ENCODE measurements at regions not wholly inside any gene's neighbourhood (a gene's known extent, or its start where the extent isn't known, plus 50 kb on each side); places are given as distances from the start of the nearest gene placed in this dataset.

DNA sequence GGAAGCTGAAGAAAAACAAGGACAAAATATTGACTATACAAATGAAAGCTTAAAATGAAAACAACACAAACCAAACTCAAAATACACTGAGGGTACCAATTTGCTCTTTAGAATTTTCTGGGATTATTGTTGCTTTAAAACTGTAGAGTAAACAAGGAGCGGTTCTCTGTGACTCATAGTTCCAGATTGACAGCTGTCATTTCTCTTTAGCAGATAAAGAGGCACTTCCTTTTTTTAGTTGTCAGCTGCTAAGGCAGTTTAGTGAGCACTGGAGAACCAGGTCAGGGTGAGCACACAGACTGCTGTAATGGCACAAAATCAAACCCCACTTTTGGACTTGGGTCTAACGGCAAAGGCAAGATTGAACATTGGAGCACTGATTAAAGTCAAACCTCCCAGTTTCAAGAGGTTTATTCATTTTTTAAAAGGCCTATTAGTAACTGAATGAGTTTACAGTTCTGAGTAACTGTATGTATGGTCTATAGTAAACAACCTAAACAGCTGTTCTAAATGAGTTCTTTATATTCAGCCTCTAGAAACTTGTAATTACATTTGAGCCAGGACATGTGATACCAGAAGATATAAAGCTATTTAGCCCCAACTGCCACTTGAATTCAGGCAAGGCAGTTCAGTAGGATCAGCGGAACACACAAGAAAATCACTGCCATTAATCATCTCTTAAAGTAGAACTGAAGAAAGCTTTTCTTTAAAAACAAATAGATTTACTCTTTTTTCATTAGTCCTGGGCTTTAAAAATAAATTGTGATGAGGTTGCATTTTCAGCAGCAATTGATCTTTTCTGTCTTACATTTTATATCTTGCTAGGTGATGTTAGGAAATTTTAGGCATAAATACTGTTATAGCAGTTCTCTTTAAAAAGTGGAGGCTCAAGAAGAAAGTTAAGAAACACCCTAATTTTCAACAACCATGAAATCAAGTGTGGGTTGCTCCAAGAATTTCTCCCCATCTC, 71.7 kb upstream of the PRICKLE1 start:
- peaks cover 3% of the 10 kb centered on the region for H3K9me3 ChIP-seq (ENCODE audit: control insufficient read depth, low read length)
- no peak for DNase-seq
- H3K4me3 ChIP-seq (ENCODE audit: low read length in 2 of 2), result no peak overlapping the region
- H3K4me1 ChIP-seq (ENCODE audit: control insufficient read depth in 1 of 2, insufficient read depth in 2 of 2, low read length in 2 of 2), result no peaks in the 10 kb centered on the region
- 55 to 56% methylated on average over 3 of the region's 3 CpGs for WGBS, 2 donors
- H3K27me3 ChIP-seq (ENCODE audit: control insufficient read depth in 1 of 2, insufficient read depth in 2 of 2, low read length in 1 of 2), result no peaks in the 10 kb centered on the region
- no peak for ATAC-seq (ENCODE audit: low FRiP score)
- no peaks in the 10 kb centered on the region for H3K36me3 ChIP-seq (ENCODE audit: control insufficient read depth in 1 of 2, insufficient read depth in 2 of 2, low read length in 1 of 2)
- H3K27ac ChIP-seq (ENCODE audit: low read depth in 1 of 2, low read length in 2 of 2), result no peak overlapping the region
- intact Hi-C loops (cut with DNase I), result no loop called here

DNA sequence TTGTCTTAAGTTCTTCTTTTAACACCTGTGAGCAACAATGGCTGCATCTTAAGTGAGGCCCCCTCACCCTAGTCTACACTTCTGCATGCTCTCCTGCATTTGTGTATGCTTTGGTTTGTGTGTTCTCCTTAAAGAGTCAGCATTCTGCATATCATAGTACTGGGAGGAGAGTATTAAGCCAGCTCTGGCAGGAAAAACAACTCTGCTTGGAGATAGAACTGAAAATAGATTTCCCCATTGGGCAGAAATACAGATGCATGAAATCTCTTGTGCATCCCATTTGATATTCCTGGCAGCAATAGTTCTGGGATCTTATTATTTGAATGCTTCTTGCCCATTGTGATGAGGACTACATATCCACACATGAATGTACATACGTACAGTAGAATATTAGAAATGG, 70.6 kb upstream of the PRICKLE1 start:
- Histone ChIP-seq H3K36me3 (ENCODE audit: control insufficient read depth in 1 of 2, insufficient read depth in 2 of 2, low read length in 1 of 2) (no peaks in the 10 kb centered on the region), H3K27me3 (ENCODE audit: control insufficient read depth in 1 of 2, insufficient read depth in 2 of 2, low read length in 1 of 2) (no peaks in the 10 kb centered on the region), H3K4me1 (ENCODE audit: control insufficient read depth in 1 of 2, insufficient read depth in 2 of 2, low read length in 2 of 2) (no peaks in the 10 kb centered on the region), H3K9me3 (ENCODE audit: control insufficient read depth, low read length) (peaks cover 3% of the 10 kb centered on the region), H3K27ac (ENCODE audit: low read depth in 1 of 2, low read length in 2 of 2) (no peak overlapping the region), H3K4me3 (ENCODE audit: low read length in 2 of 2) (no peak overlapping the region)
- ATAC-seq (ENCODE audit: low FRiP score) (no peak), DNase-seq (no peak)
- WGBS, 2 donors, result 94 to 95% methylated on average over 1 of the region's 1 CpG
- intact Hi-C loops (cut with DNase I), result no loop called here

DNA sequence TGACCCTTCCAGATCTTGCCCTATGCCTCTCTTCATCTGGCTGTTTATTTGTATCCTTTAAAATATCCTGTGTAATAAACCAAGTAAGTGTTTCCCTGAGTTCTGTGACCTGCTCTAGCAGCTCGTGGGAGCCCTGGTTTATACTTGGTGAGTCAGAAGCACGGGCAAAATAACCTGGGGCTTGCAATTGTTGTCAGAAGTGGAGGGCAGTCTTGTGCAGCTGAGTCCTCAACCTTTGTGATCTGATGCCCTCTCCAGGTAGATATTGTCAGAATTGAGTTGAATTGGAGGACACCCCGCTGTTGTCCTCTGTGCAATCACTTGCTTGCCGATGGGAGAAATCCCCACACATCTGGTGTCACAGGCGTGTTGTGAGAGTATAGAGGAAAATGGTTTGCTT, 62.5 kb upstream of the PRICKLE1 start:
- 70 to 80% methylated on average over 5 of the region's 5 CpGs for WGBS, 2 donors
- intact Hi-C loops (cut with DNase I), result no loop called here

DNA sequence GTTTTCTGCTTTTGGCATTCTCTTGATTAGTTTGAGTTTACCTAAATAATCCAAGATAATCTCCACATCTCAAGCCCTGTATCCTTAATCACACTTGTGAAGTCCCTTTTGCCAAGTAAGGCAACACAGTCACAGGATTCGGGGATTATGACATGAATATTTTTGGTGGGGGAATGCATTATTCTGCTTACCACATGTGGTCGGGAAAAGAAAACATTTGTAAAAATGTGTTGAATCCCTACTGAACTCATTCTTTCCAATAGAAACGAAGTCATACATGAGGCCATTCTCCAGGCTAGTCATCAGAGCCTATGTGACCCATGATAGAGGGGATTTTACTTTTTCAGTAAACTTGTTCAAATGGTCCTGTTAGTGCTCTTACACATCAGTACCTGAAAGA, 58.5 kb upstream of the PRICKLE1 start:
- Histone ChIP-seq H3K4me3 (ENCODE audit: low read length in 2 of 2) (no peak overlapping the region), H3K4me1 (ENCODE audit: control insufficient read depth in 1 of 2, insufficient read depth in 2 of 2, low read length in 2 of 2) (no peaks in the 10 kb centered on the region), H3K27ac (ENCODE audit: low read depth in 1 of 2, low read length in 2 of 2) (no peak overlapping the region), H3K36me3 (ENCODE audit: control insufficient read depth in 1 of 2, insufficient read depth in 2 of 2, low read length in 1 of 2) (no peaks in the 10 kb centered on the region), H3K27me3 (ENCODE audit: control insufficient read depth in 1 of 2, insufficient read depth in 2 of 2, low read length in 1 of 2) (no peaks in the 10 kb centered on the region), H3K9me3 (ENCODE audit: control insufficient read depth, low read length) (no peaks in the 10 kb centered on the region)
- intact Hi-C loops (cut with DNase I), result no loop called here
- 28 to 34% methylated on average over 3 of the region's 3 CpGs for WGBS, 2 donors
- no peak for DNase-seq
- no peak for ATAC-seq (ENCODE audit: low FRiP score)

More for the DNA sequence above, 62.5 kb upstream of the PRICKLE1 start:
- Histone ChIP-seq H3K4me3 (ENCODE audit: low read length in 2 of 2) (no peak overlapping the region), H3K27ac (ENCODE audit: low read depth in 1 of 2, low read length in 2 of 2) (no peak overlapping the region), H3K9me3 (ENCODE audit: control insufficient read depth, low read length) (no peaks in the 10 kb centered on the region), H3K4me1 (ENCODE audit: control insufficient read depth in 1 of 2, insufficient read depth in 2 of 2, low read length in 2 of 2) (no peaks in the 10 kb centered on the region), H3K36me3 (ENCODE audit: control insufficient read depth in 1 of 2, insufficient read depth in 2 of 2, low read length in 1 of 2) (no peaks in the 10 kb centered on the region), H3K27me3 (ENCODE audit: control insufficient read depth in 1 of 2, insufficient read depth in 2 of 2, low read length in 1 of 2) (no peaks in the 10 kb centered on the region)
- DNase-seq (no peak), ATAC-seq (ENCODE audit: low FRiP score) (no peak)

DNA sequence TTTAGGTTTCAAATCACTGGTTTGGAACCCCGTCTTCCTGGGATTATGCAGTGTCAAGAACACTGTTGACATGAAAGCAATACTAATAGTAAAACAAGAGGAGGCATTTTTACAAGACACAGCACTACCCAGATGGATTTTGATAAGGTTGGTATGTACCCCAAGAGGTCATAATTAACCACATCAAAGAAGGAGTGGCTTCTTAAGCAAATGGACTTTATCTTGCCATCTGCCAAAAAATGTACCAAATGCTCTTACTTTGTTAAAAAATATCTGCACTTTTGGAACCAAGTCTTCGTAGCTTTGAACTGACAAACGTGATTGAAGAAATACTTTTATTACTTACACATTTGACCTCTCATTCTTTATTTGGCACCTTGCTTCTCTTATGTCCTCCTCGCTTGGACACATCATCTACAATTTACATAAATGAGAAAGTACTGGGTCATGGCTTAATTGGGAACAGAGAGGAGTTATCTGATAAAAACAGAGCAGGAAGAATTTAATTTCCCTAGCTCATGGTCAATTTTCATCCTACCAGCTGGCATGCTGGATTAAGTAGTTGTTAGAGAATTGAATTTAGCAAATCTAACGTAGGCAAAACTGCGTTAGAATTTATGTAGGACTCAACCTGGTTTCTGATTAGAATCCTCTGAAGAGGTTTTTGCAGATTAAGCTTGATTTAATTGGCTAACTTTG, 54.5 kb upstream of the PRICKLE1 start:
- Histone ChIP-seq H3K27ac (ENCODE audit: low read depth in 1 of 2, low read length in 2 of 2) (no peak overlapping the region), H3K4me1 (ENCODE audit: control insufficient read depth in 1 of 2, insufficient read depth in 2 of 2, low read length in 2 of 2) (no peaks in the 10 kb centered on the region), H3K27me3 (ENCODE audit: control insufficient read depth in 1 of 2, insufficient read depth in 2 of 2, low read length in 1 of 2) (no peaks in the 10 kb centered on the region), H3K9me3 (ENCODE audit: control insufficient read depth, low read length) (no peaks in the 10 kb centered on the region), H3K36me3 (ENCODE audit: control insufficient read depth in 1 of 2, insufficient read depth in 2 of 2, low read length in 1 of 2) (no peaks in the 10 kb centered on the region), H3K4me3 (ENCODE audit: low read length in 2 of 2) (no peak overlapping the region)
- DNase-seq, result no peak
- intact Hi-C loops (cut with DNase I), result no loop called here
- ATAC-seq (ENCODE audit: low FRiP score), result no peak
- 83 to 89% methylated on average over 6 of the region's 6 CpGs for WGBS, 2 donors

DNA sequence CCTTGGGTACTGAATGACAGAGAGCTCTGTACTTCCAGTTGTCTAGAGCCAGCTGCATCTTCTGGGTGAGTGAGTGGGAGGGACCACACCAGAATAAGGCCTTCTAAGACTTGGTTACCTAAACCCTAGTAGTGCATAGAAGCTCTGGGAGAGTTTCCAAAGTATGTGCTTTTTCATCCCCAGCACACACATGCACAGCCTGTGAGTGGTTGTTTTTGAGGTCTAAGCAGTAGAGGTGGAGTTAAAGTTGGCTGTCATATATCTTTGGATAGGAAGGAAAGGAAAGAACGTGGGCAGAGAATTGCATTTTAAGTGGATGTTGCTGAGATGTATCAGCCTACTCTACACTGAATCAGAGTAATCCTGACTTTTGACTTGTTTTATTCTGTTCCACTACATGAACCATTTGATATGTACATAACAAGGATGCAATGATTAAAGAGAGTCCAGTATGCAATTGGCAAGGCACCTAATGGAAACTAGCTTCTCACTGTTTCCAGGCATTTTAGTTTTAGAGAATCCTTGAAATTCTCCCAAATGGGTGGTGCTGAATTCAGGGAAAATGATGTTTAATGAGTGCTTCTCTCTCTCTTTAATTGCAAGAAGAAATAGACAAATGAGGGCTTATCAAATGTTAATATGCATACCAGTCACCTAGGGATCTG, 51.8 kb upstream of the PRICKLE1 start:
- ATAC-seq (ENCODE audit: low FRiP score) (no peak), DNase-seq (no peak)
- Histone ChIP-seq H3K4me1 (ENCODE audit: control insufficient read depth in 1 of 2, insufficient read depth in 2 of 2, low read length in 2 of 2) (no peaks in the 10 kb centered on the region), H3K27me3 (ENCODE audit: control insufficient read depth in 1 of 2, insufficient read depth in 2 of 2, low read length in 1 of 2) (no peaks in the 10 kb centered on the region), H3K4me3 (ENCODE audit: low read length in 2 of 2) (no peak overlapping the region), H3K36me3 (ENCODE audit: control insufficient read depth in 1 of 2, insufficient read depth in 2 of 2, low read length in 1 of 2) (no peaks in the 10 kb centered on the region), H3K27ac (ENCODE audit: low read depth in 1 of 2, low read length in 2 of 2) (no peak overlapping the region), H3K9me3 (ENCODE audit: control insufficient read depth, low read length) (no peaks in the 10 kb centered on the region)
- intact Hi-C loops (cut with DNase I), result no loop called here
- WGBS, 2 donors, result 12 to 31% methylated on average over 1 of the region's 1 CpG

DNA sequence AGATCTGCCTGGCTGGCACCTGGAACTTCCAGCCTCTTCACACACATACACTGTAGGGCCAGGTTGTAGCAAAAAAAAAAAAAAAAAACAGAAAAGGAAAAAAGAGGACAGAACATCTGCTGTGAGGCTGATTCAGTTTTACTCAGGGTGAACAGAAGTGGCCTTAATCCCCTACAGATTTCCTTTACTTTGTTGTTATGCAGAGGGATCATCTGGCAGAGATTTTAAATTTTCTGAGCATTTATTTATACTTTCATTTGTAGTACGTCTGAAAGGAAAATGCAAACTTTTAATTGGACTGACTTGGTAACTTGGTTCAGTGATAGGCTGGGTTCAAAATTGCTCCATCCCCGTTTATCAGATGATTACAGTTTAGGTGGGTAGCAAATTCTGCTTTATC, 50.8 kb upstream of the PRICKLE1 start:
- Histone ChIP-seq H3K27ac (ENCODE audit: low read depth in 1 of 2, low read length in 2 of 2) (no peak overlapping the region), H3K36me3 (ENCODE audit: control insufficient read depth in 1 of 2, insufficient read depth in 2 of 2, low read length in 1 of 2) (no peaks in the 10 kb centered on the region), H3K9me3 (ENCODE audit: control insufficient read depth, low read length) (no peaks in the 10 kb centered on the region), H3K4me1 (ENCODE audit: control insufficient read depth in 1 of 2, insufficient read depth in 2 of 2, low read length in 2 of 2) (no peaks in the 10 kb centered on the region), H3K27me3 (ENCODE audit: control insufficient read depth in 1 of 2, insufficient read depth in 2 of 2, low read length in 1 of 2) (no peaks in the 10 kb centered on the region), H3K4me3 (ENCODE audit: low read length in 2 of 2) (no peak overlapping the region)
- ATAC-seq (ENCODE audit: low FRiP score) (no peak), DNase-seq (no peak)
- intact Hi-C loops (cut with DNase I), result no loop called here
- 58 to 59% methylated on average over 2 of the region's 2 CpGs for WGBS, 2 donors

DNA sequence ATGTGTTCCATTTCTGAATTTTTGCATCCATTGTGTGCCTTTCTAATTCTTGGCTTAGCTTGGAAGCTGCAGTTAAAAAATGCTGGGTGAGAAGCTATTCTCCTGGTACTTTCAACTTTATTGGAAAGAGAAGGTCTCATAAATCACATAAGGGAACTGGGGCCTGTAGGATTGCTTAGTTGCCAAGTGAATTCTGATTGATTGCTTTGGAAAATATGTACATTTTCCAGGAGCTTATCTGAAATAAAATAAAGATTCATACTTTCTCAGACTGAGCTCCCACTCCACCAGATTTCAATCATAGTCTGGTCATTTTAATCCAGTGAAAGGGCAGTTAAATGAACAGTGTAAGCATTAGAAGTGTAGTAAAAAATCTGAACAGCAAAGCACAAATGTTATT, 50.0 kb upstream of the PRICKLE1 start:
- no peak overlapping the region for H3K4me3 ChIP-seq (ENCODE audit: low read length in 2 of 2)
- no peak overlapping the region for H3K27ac ChIP-seq (ENCODE audit: low read depth in 1 of 2, low read length in 2 of 2)
- no peaks in the 10 kb centered on the region for H3K36me3 ChIP-seq (ENCODE audit: control insufficient read depth in 1 of 2, insufficient read depth in 2 of 2, low read length in 1 of 2)
- no peaks in the 10 kb centered on the region for H3K9me3 ChIP-seq (ENCODE audit: control insufficient read depth, low read length)
- no peak for DNase-seq
- no peaks in the 10 kb centered on the region for H3K27me3 ChIP-seq (ENCODE audit: control insufficient read depth in 1 of 2, insufficient read depth in 2 of 2, low read length in 1 of 2)
- ATAC-seq (ENCODE audit: low FRiP score), result no peak
- intact Hi-C loops (cut with DNase I), result no loop called here
- H3K4me1 ChIP-seq (ENCODE audit: control insufficient read depth in 1 of 2, insufficient read depth in 2 of 2, low read length in 2 of 2), result no peaks in the 10 kb centered on the region
